ENCODE measurements at regions not wholly inside any gene's neighbourhood (a gene's known extent, or its start where the extent isn't known, plus 50 kb on each side); places are given as distances from the start of the nearest gene placed in this dataset.

DNA sequence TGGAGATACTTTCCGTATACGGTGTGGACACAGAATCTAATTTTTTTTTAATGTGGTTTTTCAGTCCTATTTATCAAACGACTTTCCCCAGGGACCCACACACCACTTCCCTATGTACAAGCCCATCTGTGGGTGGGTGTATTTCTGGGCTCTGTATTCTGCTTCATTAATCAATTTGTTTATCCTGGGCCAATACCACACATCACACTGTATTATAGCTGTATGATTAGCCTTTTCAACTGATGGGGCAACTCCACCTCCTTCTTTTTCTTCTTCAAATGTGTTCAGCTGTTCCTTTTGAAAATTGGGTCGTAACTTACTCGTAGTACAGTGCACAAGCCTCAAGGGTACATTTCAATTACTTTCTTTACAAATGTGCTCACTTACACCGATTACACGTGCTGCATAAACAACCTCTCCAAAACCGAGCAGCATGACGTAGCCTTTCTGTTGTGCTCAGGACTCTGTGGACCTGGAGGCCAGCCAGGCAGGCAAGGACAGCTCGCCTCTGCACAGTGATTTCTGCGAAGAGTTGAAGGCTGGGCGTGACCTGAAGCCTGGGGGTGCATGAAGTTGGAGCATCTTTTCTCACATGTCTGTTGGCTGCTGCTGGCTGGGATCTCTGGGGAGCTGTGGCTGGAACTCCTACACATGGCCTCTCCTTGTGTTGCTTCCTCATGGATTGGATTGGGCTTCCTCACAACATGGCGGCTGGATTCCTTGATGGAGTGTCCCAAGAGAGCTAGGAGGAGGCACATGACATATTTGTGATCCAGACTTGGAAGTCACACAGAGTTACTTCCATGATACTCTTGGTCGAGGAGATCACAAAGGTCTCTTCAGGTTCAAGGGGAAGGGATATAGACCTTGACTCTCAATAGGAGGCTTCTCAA is 126.5 kb downstream of the CRYAA start:
- Histone ChIP-seq H3K27ac (no peak overlapping the region), H3K36me3 (no peaks in the 10 kb centered on the region), H3K9me3 (no peaks in the 10 kb centered on the region), H3K4me3 (ENCODE audit: low read depth in 1 of 2, low read length in 1 of 2) (no peak overlapping the region), H3K27me3 (no peaks in the 10 kb centered on the region), H3K4me1 (ENCODE audit: control insufficient read depth in 1 of 2, insufficient read depth in 1 of 2, low read depth in 1 of 2, low read length in 1 of 2) (no peaks in the 10 kb centered on the region)
- TF ChIP-seq CTCF (IDR thresholded peaks at IDR 0.05): no peak

- TF ChIP-seq CTCF (IDR thresholded peaks at IDR 0.05): no peak
- Histone ChIP-seq H3K4me1 (ENCODE audit: control insufficient read depth in 1 of 2, insufficient read depth in 1 of 2, low read depth in 1 of 2, low read length in 1 of 2) (no peaks in the 10 kb centered on the region), H3K9me3 (no peaks in the 10 kb centered on the region), H3K27me3 (no peaks in the 10 kb centered on the region), H3K36me3 (no peaks in the 10 kb centered on the region), H3K4me3 (ENCODE audit: low read depth in 1 of 2, low read length in 1 of 2) (no peak overlapping the region), H3K27ac (no peak overlapping the region)
Observed at GRCh38 chr21:43294194-43294902, 125.5 kb downstream of the CRYAA start.

GRCh38 chr21:43292866-43293142 is 124.0 kb downstream of the CRYAA start:
- Histone ChIP-seq H3K4me3 (ENCODE audit: low read depth in 1 of 2, low read length in 1 of 2) (no peak overlapping the region), H3K9me3 (no peaks in the 10 kb centered on the region), H3K4me1 (ENCODE audit: control insufficient read depth in 1 of 2, insufficient read depth in 1 of 2, low read depth in 1 of 2, low read length in 1 of 2) (no peaks in the 10 kb centered on the region), H3K27ac (no peak overlapping the region), H3K27me3 (no peaks in the 10 kb centered on the region), H3K36me3 (no peaks in the 10 kb centered on the region)
- no peak for TF ChIP-seq CTCF (IDR thresholded peaks at IDR 0.05)

- no peaks in the 10 kb centered on the region for H3K4me1 ChIP-seq (ENCODE audit: control insufficient read depth in 1 of 2, insufficient read depth in 1 of 2, low read depth in 1 of 2, low read length in 1 of 2)
- H3K4me3 ChIP-seq (ENCODE audit: low read depth in 1 of 2, low read length in 1 of 2): no peak overlapping the region
- H3K36me3 ChIP-seq: no peaks in the 10 kb centered on the region
- no peak for TF ChIP-seq CTCF (IDR thresholded peaks at IDR 0.05)
- H3K27me3 ChIP-seq: no peaks in the 10 kb centered on the region
- H3K27ac ChIP-seq: no peak overlapping the region
- no peaks in the 10 kb centered on the region for H3K9me3 ChIP-seq
Observed at GRCh38 chr21:43292041-43292865, 123.4 kb downstream of the CRYAA start.

GRCh38 chr21:43291347-43291950 is 122.6 kb downstream of the CRYAA start:
- H3K36me3 ChIP-seq: no peaks in the 10 kb centered on the region
- H3K27ac ChIP-seq: no peak overlapping the region
- no peaks in the 10 kb centered on the region for H3K4me1 ChIP-seq (ENCODE audit: control insufficient read depth in 1 of 2, insufficient read depth in 1 of 2, low read depth in 1 of 2, low read length in 1 of 2)
- H3K27me3 ChIP-seq: no peaks in the 10 kb centered on the region
- TF ChIP-seq CTCF (IDR thresholded peaks at IDR 0.05): no peak
- no peak overlapping the region for H3K4me3 ChIP-seq (ENCODE audit: low read depth in 1 of 2, low read length in 1 of 2)
- no peaks in the 10 kb centered on the region for H3K9me3 ChIP-seq

Measured in neutrophil (primary cell).